GM21390 (cell line): ENCODE measurements at regions not wholly inside any gene's neighbourhood (a gene's known extent, or its start where the extent isn't known, plus 50 kb on each side); places are given as distances from the start of the nearest gene placed in this dataset.
"Not testable (repeated sequence)": the region's sequence is repeated elsewhere in the genome, so short reads cannot be mapped to it uniquely, and the experiment has no call there.

ENCODE experiments used
- ATAC-seq: cut with Tn5 transposase; IDR thresholded peaks from one replicate; pipeline ENCODE4 v1.9.1; 2021; ENCODE audit not compliant: unreplicated experiment

- ATAC-seq: no peak
Observed at GRCh38 chr18:22503803-22504202, 86.1 kb upstream of the CTAGE1 start.

- no peak for ATAC-seq
Observed at GRCh38 chr18:22504251-22505030, 86.7 kb upstream of the CTAGE1 start.

- no peak for ATAC-seq
Observed at GRCh38 chr18:22505141-22505591, 87.5 kb upstream of the CTAGE1 start.

- ATAC-seq: no peak
Observed at GRCh38 chr18:22507055-22507454, 89.3 kb upstream of the CTAGE1 start.

- no peak for ATAC-seq
Observed at GRCh38 chr18:22509423-22509822, 91.7 kb upstream of the CTAGE1 start.

GRCh38 chr18:22510697-22511096 lies 93.0 kb upstream of the CTAGE1 start:
- ATAC-seq: no peak

GRCh38 chr18:22513721-22514481 lies 96.2 kb upstream of the CTAGE1 start:
- ATAC-seq: no peak

GRCh38 chr18:22514655-22515054 lies 96.9 kb upstream of the CTAGE1 start:
- no peak for ATAC-seq

GRCh38 chr18:22515250-22515649 lies 97.5 kb upstream of the CTAGE1 start:
- ATAC-seq: no peak

- ATAC-seq: no peak
Observed at GRCh38 chr18:22517356-22517755, 99.6 kb upstream of the CTAGE1 start.

- ATAC-seq: no peak
Observed at GRCh38 chr18:22521026-22521707, 103.5 kb upstream of the CTAGE1 start.

GRCh38 chr18:22523481-22523880 lies 105.8 kb upstream of the CTAGE1 start:
- no peak for ATAC-seq

GRCh38 chr18:22524783-22525182 lies 107.1 kb upstream of the CTAGE1 start:
- no peak for ATAC-seq

GRCh38 chr18:22525313-22525712 lies 107.6 kb upstream of the CTAGE1 start:
- ATAC-seq: no peak

GRCh38 chr18:22525883-22526282 lies 108.2 kb upstream of the CTAGE1 start:
- ATAC-seq: no peak

- ATAC-seq: no peak
Observed at GRCh38 chr18:22528291-22528690, 110.6 kb upstream of the CTAGE1 start.

GRCh38 chr18:22534706-22535105 lies 117.0 kb upstream of the CTAGE1 start:
- ATAC-seq: not testable (repeated sequence)

GRCh38 chr18:22536558-22536957 lies 118.8 kb upstream of the CTAGE1 start:
- no peak for ATAC-seq

GRCh38 chr18:22538426-22538825 lies 120.7 kb upstream of the CTAGE1 start:
- ATAC-seq: no peak

GRCh38 chr18:22539051-22539765 lies 121.5 kb upstream of the CTAGE1 start:
- ATAC-seq: no peak

GRCh38 chr18:22541232-22541631 lies 123.5 kb upstream of the CTAGE1 start:
- no peak for ATAC-seq
